SK-N-SH treated with all-trans-retinoic acid at 6 μM for 48 hours (cell line): ENCODE measurements at regions not wholly inside any gene's neighbourhood (a gene's known extent, or its start where the extent isn't known, plus 50 kb on each side); places are given as distances from the start of the nearest gene placed in this dataset.

ENCODE experiments used
- ATAC-seq: fragments of 200-7000 bp; cut with Tn5 transposase; 3 replicates; pipeline ENCODE4 v1.9.1; 2020; ENCODE audit warnings: mild to moderate bottlenecking, moderate library complexity
- ARNTL ChIP-seq: fragments of 450-650 bp; formaldehyde crosslinking; IDR thresholded peaks from 2 replicates; pipeline ENCODE4 v1.5.0; 2020; ENCODE audit warnings: low read depth, mild to moderate bottlenecking, moderate library complexity, borderline replicate concordance
- BACH2 ChIP-seq: fragments of 250-450 bp; sonication (Bioruptor Pico); IDR thresholded peaks from 2 replicates; pipeline ENCODE4 v1.9.0; 2021; ENCODE audit warnings: mild to moderate bottlenecking, borderline replicate concordance
- CSDC2 ChIP-seq: fragments of 250-450 bp; sonication (Bioruptor Pico); IDR thresholded peaks from 2 replicates; pipeline ENCODE4 v1.5.0; 2020; ENCODE audit warnings: mild to moderate bottlenecking, moderate library complexity
- ESRRG ChIP-seq: fragments of 250-450 bp; sonication (Bioruptor Pico); IDR thresholded peaks from 2 replicates; pipeline ENCODE4 v1.6.1; 2021; ENCODE audit warnings: mild to moderate bottlenecking
- GLIS3 ChIP-seq: fragments of 250-450 bp; sonication (Bioruptor Pico); IDR thresholded peaks from 2 replicates; pipeline ENCODE4 v1.5.0; 2020; ENCODE audit warnings: mild to moderate bottlenecking, moderate library complexity
- ISL1 ChIP-seq: fragments of 250-450 bp; sonication (Bioruptor Pico); IDR thresholded peaks from 2 replicates; pipeline ENCODE4 v2.1.2; 2022; ENCODE audit warnings: mild to moderate bottlenecking, moderate library complexity
- OSR1 ChIP-seq: fragments of 250-450 bp; sonication (Bioruptor Pico); IDR thresholded peaks from 2 replicates; pipeline ENCODE4 v1.8.0; 2022; ENCODE audit warnings: moderate library complexity, mild to moderate bottlenecking, inconsistent platforms
- PPARA ChIP-seq: fragments of 250-450 bp; sonication (Bioruptor Pico); IDR thresholded peaks from 2 replicates; pipeline ENCODE4 v1.5.0; 2020; ENCODE audit warnings: mild to moderate bottlenecking, borderline replicate concordance
- RARB ChIP-seq: fragments of 250-450 bp; sonication (Bioruptor Pico); IDR thresholded peaks from 2 replicates; pipeline ENCODE4 v1.8.0; 2021; ENCODE audit warnings: mild to moderate bottlenecking, moderate library complexity
- SNAI2 ChIP-seq: fragments of 250-450 bp; sonication (Bioruptor Pico); IDR thresholded peaks from 2 replicates; pipeline ENCODE4 v1.5.0; 2020; ENCODE audit warnings: mild to moderate bottlenecking, moderate library complexity
- TCF4 ChIP-seq: fragments of 250-450 bp; sonication (Bioruptor Pico); IDR thresholded peaks from 2 replicates; pipeline ENCODE4 v1.8.0; 2021; ENCODE audit warnings: mild to moderate bottlenecking, moderate library complexity, borderline replicate concordance
- TOX ChIP-seq: fragments of 250-450 bp; sonication (Bioruptor Pico); IDR thresholded peaks from 2 replicates; pipeline ENCODE4 v1.8.0; 2021; ENCODE audit warnings: mild to moderate bottlenecking, moderate library complexity, borderline replicate concordance
- ZC3H10 ChIP-seq: fragments of 250-450 bp; sonication (Bioruptor Pico); IDR thresholded peaks from 2 replicates; pipeline ENCODE4 v1.5.1; 2021; ENCODE audit warnings: mild to moderate bottlenecking, moderate library complexity
- ZFP3 ChIP-seq: fragments of 250-450 bp; sonication (Bioruptor Pico); IDR thresholded peaks from 2 replicates; pipeline ENCODE4 v1.5.0; 2020; ENCODE audit warnings: mild to moderate bottlenecking, moderate library complexity
- ZFP30 ChIP-seq: fragments of 450-650 bp; formaldehyde crosslinking; IDR thresholded peaks from 2 replicates; pipeline ENCODE4 v1.5.0; 2022; ENCODE audit warnings: mild to moderate bottlenecking, moderate library complexity
- ZNF565 ChIP-seq: fragments of 450-650 bp; formaldehyde crosslinking; conservative IDR thresholded peaks from 2 replicates; pipeline ENCODE4 v1.5.0; 2020; ENCODE audit warnings: low read depth, mild to moderate bottlenecking, moderate library complexity
- ZNF70 ChIP-seq: fragments of 450-650 bp; formaldehyde crosslinking; IDR thresholded peaks from 2 replicates; pipeline ENCODE4 v1.5.0; 2020; ENCODE audit warnings: mild to moderate bottlenecking, moderate library complexity
- ZNF8 ChIP-seq: fragments of 450-650 bp; formaldehyde crosslinking; IDR thresholded peaks from 2 replicates; pipeline ENCODE4 v1.5.0; 2020; ENCODE audit warnings: mild to moderate bottlenecking, moderate library complexity
- TF ChIP-seq, protein P1 (sequence below): fragments of 250-450 bp; sonication (Bioruptor Pico); IDR thresholded peaks from 2 replicates; pipeline ENCODE4 v1.5.1; 2021; ENCODE audit warnings: mild to moderate bottlenecking, moderate library complexity
- TF ChIP-seq, protein P2 (sequence below): fragments of 250-450 bp; sonication (Bioruptor Pico); IDR thresholded peaks from 2 replicates; pipeline ENCODE4 v1.5.0; 2020; ENCODE audit warnings: mild to moderate bottlenecking, moderate library complexity
- TF ChIP-seq, protein P3 (sequence below): fragments of 250-450 bp; sonication (Bioruptor Pico); IDR thresholded peaks from 2 replicates; pipeline ENCODE4 v1.8.0; 2021; ENCODE audit warnings: low read depth, mild to moderate bottlenecking, moderate library complexity, borderline replicate concordance
- TF ChIP-seq, protein P4 (sequence below): fragments of 250-450 bp; sonication (Bioruptor Pico); IDR thresholded peaks from 2 replicates; pipeline ENCODE4 v1.8.0; 2020; ENCODE audit warnings: mild to moderate bottlenecking, moderate library complexity, borderline replicate concordance
- TF ChIP-seq, protein P5 (sequence below): fragments of 250-450 bp; sonication (Bioruptor Pico); IDR thresholded peaks from 2 replicates; pipeline ENCODE4 v1.5.1; 2020; ENCODE audit warnings: low read depth, mild to moderate bottlenecking, moderate library complexity

DNA sequence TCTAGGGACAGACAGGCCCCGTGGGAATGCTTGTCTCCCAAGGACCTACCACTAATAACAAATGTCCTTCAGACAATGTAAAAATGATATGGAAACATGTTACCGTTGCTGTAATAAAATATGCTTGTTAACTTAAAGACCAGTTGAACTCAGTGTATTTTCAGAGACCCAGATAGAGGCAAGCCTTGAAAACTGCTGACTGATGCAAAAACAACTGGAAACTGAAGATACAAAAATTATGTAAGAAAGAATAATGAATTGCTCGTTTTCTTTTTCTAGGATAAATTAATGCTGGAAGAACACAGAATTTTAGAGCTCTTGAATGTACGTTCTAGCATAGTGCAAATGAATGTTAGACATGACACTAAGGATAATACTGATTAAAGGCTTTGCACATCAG is 311.5 kb upstream of the MAN1A1 start:
- ATAC-seq = no peak
- TF ChIP-seq, protein P1, sequence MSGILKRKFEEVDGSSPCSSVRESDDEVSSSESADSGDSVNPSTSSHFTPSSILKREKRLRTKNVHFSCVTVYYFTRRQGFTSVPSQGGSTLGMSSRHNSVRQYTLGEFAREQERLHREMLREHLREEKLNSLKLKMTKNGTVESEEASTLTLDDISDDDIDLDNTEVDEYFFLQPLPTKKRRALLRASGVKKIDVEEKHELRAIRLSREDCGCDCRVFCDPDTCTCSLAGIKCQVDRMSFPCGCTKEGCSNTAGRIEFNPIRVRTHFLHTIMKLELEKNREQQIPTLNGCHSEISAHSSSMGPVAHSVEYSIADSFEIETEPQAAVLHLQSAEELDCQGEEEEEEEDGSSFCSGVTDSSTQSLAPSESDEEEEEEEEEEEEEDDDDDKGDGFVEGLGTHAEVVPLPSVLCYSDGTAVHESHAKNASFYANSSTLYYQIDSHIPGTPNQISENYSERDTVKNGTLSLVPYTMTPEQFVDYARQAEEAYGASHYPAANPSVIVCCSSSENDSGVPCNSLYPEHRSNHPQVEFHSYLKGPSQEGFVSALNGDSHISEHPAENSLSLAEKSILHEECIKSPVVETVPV (CRISPR knock-in tag) = no peak
- TF ChIP-seq ZNF70 (CRISPR knock-in tag) (no peak), GLIS3 (no peak), ARNTL (CRISPR knock-in tag) (no peak), SNAI2 (no peak), ZNF565 (CRISPR knock-in tag) (no peak), CSDC2 (CRISPR knock-in tag) (no peak), PPARA (CRISPR knock-in tag) (no peak), ISL1 (CRISPR knock-in tag) (no peak), ZNF8 (CRISPR knock-in tag) (no peak), OSR1 (CRISPR knock-in tag) (no peak), RARB (CRISPR knock-in tag) (no peak), TCF4 (CRISPR knock-in tag) (no peak), BACH2 (no peak), ZFP30 (CRISPR knock-in tag) (no peak), TOX (CRISPR knock-in tag) (no peak)
- TF ChIP-seq, protein P2, sequence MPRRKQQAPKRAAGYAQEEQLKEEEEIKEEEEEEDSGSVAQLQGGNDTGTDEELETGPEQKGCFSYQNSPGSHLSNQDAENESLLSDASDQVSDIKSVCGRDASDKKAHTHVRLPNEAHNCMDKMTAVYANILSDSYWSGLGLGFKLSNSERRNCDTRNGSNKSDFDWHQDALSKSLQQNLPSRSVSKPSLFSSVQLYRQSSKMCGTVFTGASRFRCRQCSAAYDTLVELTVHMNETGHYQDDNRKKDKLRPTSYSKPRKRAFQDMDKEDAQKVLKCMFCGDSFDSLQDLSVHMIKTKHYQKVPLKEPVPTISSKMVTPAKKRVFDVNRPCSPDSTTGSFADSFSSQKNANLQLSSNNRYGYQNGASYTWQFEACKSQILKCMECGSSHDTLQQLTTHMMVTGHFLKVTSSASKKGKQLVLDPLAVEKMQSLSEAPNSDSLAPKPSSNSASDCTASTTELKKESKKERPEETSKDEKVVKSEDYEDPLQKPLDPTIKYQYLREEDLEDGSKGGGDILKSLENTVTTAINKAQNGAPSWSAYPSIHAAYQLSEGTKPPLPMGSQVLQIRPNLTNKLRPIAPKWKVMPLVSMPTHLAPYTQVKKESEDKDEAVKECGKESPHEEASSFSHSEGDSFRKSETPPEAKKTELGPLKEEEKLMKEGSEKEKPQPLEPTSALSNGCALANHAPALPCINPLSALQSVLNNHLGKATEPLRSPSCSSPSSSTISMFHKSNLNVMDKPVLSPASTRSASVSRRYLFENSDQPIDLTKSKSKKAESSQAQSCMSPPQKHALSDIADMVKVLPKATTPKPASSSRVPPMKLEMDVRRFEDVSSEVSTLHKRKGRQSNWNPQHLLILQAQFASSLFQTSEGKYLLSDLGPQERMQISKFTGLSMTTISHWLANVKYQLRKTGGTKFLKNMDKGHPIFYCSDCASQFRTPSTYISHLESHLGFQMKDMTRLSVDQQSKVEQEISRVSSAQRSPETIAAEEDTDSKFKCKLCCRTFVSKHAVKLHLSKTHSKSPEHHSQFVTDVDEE (CRISPR knock-in tag) = no peak
- TF ChIP-seq, protein P3, sequence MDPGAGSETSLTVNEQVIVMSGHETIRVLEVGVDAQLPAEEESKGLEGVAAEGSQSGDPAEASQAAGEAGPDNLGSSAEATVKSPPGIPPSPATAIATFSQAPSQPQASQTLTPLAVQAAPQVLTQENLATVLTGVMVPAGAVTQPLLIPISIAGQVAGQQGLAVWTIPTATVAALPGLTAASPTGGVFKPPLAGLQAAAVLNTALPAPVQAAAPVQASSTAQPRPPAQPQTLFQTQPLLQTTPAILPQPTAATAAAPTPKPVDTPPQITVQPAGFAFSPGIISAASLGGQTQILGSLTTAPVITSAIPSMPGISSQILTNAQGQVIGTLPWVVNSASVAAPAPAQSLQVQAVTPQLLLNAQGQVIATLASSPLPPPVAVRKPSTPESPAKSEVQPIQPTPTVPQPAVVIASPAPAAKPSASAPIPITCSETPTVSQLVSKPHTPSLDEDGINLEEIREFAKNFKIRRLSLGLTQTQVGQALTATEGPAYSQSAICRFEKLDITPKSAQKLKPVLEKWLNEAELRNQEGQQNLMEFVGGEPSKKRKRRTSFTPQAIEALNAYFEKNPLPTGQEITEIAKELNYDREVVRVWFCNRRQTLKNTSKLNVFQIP (CRISPR knock-in tag) = no peak
- TF ChIP-seq, protein P4, sequence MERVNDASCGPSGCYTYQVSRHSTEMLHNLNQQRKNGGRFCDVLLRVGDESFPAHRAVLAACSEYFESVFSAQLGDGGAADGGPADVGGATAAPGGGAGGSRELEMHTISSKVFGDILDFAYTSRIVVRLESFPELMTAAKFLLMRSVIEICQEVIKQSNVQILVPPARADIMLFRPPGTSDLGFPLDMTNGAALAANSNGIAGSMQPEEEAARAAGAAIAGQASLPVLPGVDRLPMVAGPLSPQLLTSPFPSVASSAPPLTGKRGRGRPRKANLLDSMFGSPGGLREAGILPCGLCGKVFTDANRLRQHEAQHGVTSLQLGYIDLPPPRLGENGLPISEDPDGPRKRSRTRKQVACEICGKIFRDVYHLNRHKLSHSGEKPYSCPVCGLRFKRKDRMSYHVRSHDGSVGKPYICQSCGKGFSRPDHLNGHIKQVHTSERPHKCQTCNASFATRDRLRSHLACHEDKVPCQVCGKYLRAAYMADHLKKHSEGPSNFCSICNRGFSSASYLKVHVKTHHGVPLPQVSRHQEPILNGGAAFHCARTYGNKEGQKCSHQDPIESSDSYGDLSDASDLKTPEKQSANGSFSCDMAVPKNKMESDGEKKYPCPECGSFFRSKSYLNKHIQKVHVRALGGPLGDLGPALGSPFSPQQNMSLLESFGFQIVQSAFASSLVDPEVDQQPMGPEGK (CRISPR knock-in tag) = no peak

DNA sequence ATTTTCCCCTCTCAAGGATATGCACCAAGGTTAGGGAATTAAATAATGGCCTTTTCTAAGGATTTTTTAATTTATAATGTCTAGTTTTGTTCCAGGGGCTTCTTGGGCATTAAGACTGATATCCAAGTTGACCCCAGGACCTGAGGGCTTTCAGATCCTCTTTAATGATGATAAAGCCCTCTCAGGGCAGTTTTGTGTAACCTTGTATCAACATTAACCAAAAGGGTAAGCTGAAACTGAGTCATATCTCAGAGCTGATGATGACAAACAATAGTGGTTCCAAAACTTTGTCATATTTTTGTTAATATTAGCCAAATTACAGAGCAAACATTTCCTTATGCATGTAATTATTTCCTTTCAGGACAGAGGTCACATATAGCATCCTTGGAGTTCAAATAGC is 309.4 kb upstream of the MAN1A1 start:
- no peak for TF ChIP-seq ZNF565 (CRISPR knock-in tag)
- TF ChIP-seq, protein P4 (CRISPR knock-in tag) = no peak
- TF ChIP-seq, protein P2 (CRISPR knock-in tag) = no peak
- TF ChIP-seq TOX (CRISPR knock-in tag) = no peak
- no peak for TF ChIP-seq ZFP3 (CRISPR knock-in tag)
- no peak for TF ChIP-seq GLIS3
- TF ChIP-seq BACH2 = no peak
- TF ChIP-seq TCF4 (CRISPR knock-in tag) = no peak
- no peak for TF ChIP-seq ZC3H10 (CRISPR knock-in tag)
- TF ChIP-seq, protein P5, sequence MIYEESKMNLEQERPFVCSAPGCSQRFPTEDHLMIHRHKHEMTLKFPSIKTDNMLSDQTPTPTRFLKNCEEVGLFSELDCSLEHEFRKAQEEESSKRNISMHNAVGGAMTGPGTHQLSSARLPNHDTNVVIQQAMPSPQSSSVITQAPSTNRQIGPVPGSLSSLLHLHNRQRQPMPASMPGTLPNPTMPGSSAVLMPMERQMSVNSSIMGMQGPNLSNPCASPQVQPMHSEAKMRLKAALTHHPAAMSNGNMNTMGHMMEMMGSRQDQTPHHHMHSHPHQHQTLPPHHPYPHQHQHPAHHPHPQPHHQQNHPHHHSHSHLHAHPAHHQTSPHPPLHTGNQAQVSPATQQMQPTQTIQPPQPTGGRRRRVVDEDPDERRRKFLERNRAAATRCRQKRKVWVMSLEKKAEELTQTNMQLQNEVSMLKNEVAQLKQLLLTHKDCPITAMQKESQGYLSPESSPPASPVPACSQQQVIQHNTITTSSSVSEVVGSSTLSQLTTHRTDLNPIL (CRISPR knock-in tag) = no peak
- no peak for TF ChIP-seq CSDC2 (CRISPR knock-in tag)
- no peak for TF ChIP-seq RARB (CRISPR knock-in tag)
- TF ChIP-seq OSR1 (CRISPR knock-in tag) = no peak
- TF ChIP-seq, protein P3 (CRISPR knock-in tag) = no peak
- TF ChIP-seq ARNTL (CRISPR knock-in tag) = no peak
- no peak for TF ChIP-seq PPARA (CRISPR knock-in tag)
- no peak for TF ChIP-seq ISL1 (CRISPR knock-in tag)
- TF ChIP-seq ESRRG (CRISPR knock-in tag) = no peak
- TF ChIP-seq ZNF8 (CRISPR knock-in tag) = no peak
- no peak for TF ChIP-seq ZFP30 (CRISPR knock-in tag)
- ATAC-seq = no peak
